GM12892 (cell line): ENCODE measurements at regions not wholly inside any gene's neighbourhood (a gene's known extent, or its start where the extent isn't known, plus 50 kb on each side); places are given as distances from the start of the nearest gene placed in this dataset.

Source experiments
- POLR2A ChIP-seq: IDR thresholded peaks from 2 replicates; pipeline ENCODE4 v1.6.1; 2011; ENCODE audit warnings: low read depth, low read length, control low read depth
- POLR2AphosphoS5 ChIP-seq: IDR thresholded peaks from 2 replicates; pipeline ENCODE4 v1.6.1; 2011; ENCODE audit warnings: low read depth, low read length, control low read depth

GRCh38 chr14:98707522-98707921 is 564.5 kb downstream of the BCL11B start:
- no peak for TF ChIP-seq POLR2AphosphoS5
- no peak for TF ChIP-seq POLR2A
